ENCODE measurements at regions not wholly inside any gene's neighbourhood (a gene's known extent, or its start where the extent isn't known, plus 50 kb on each side); places are given as distances from the start of the nearest gene placed in this dataset.

GRCh38 chr14:83312511-83312910 is 1778.9 kb upstream of the SEL1L start:
- TF ChIP-seq CTCF (IDR thresholded peaks at IDR 0.05; ENCODE audit: insufficient read depth, low read length), result no peak
- TF ChIP-seq POLR2AphosphoS5 (IDR thresholded peaks at IDR 0.05; ENCODE audit: low read depth), result no peak
- TF ChIP-seq REST (IDR thresholded peaks at IDR 0.05; ENCODE audit: insufficient replicate concordance, low read depth), result no peak
- TF ChIP-seq GABPA (IDR thresholded peaks at IDR 0.05; ENCODE audit: low read depth), result no peak
- TF ChIP-seq SPI1 (IDR thresholded peaks at IDR 0.05; ENCODE audit: borderline replicate concordance, low read depth), result no peak
